ENCODE measurements at regions not wholly inside any gene's neighbourhood (a gene's known extent, or its start where the extent isn't known, plus 50 kb on each side); places are given as distances from the start of the nearest gene placed in this dataset.

DNA sequence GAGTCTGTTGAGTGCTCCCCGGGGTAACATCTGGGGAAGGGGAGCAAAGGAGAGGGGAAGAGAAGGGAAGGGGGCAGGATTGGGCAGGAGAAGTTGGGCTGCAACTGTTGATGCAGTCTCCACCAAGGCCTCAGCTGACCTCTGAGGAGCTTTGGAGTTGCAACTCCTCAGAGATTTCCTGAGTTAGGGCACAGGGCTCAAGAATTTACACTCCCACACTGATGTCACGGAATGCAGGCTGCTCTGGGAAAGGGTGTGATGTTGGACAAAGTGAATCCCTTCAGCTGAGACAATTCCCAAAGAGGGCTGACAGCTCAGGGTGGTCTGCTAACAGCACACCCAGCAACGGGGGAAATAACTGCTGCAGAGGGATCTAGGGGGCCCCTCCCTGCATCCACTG, 295.6 kb downstream of the PCNX1 start (continued):
- TF ChIP-seq, protein P1, sequence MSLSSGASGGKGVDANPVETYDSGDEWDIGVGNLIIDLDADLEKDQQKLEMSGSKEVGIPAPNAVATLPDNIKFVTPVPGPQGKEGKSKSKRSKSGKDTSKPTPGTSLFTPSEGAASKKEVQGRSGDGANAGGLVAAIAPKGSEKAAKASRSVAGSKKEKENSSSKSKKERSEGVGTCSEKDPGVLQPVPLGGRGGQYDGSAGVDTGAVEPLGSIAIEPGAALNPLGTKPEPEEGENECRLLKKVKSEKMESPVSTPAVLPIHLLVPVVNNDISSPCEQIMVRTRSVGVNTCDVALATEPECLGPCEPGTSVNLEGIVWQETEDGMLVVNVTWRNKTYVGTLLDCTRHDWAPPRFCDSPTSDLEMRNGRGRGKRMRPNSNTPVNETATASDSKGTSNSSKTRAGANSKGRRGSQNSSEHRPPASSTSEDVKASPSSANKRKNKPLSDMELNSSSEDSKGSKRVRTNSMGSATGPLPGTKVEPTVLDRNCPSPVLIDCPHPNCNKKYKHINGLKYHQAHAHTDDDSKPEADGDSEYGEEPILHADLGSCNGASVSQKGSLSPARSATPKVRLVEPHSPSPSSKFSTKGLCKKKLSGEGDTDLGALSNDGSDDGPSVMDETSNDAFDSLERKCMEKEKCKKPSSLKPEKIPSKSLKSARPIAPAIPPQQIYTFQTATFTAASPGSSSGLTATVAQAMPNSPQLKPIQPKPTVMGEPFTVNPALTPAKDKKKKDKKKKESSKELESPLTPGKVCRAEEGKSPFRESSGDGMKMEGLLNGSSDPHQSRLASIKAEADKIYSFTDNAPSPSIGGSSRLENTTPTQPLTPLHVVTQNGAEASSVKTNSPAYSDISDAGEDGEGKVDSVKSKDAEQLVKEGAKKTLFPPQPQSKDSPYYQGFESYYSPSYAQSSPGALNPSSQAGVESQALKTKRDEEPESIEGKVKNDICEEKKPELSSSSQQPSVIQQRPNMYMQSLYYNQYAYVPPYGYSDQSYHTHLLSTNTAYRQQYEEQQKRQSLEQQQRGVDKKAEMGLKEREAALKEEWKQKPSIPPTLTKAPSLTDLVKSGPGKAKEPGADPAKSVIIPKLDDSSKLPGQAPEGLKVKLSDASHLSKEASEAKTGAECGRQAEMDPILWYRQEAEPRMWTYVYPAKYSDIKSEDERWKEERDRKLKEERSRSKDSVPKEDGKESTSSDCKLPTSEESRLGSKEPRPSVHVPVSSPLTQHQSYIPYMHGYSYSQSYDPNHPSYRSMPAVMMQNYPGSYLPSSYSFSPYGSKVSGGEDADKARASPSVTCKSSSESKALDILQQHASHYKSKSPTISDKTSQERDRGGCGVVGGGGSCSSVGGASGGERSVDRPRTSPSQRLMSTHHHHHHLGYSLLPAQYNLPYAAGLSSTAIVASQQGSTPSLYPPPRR (CRISPR knock-in tag; IDR thresholded peaks at IDR 0.05; ENCODE audit: borderline replicate concordance), result no peak
- TF ChIP-seq ARNT (IDR thresholded peaks at IDR 0.05) (no peak), KLF13 (tag; IDR thresholded peaks at IDR 0.05; ENCODE audit: borderline replicate concordance, low read depth) (no peak), JUN (IDR thresholded peaks at IDR 0.05; ENCODE audit: borderline replicate concordance, low read depth, low read length) (no peak), JUN (CRISPR knock-in tag; IDR thresholded peaks at IDR 0.05; ENCODE audit: borderline replicate concordance) (no peak), ZNF23 (CRISPR knock-in tag; IDR thresholded peaks at IDR 0.05) (no peak), LCOR (CRISPR knock-in tag; IDR thresholded peaks at IDR 0.05) (no peak), PHF21A (IDR thresholded peaks at IDR 0.05; ENCODE audit: borderline replicate concordance, low read depth) (no peak), CBX3 (IDR thresholded peaks at IDR 0.05; ENCODE audit: borderline replicate concordance in 1 of 2, low read length in 2 of 2) (no peak), HNRNPLL (IDR thresholded peaks at IDR 0.05; ENCODE audit: low read depth, low read length, poor library complexity, severe bottlenecking) (no peak), ZFP36 (IDR thresholded peaks at IDR 0.05; ENCODE audit: low read depth, low read length, partially characterized antibody) (no peak)

Data from K562 (cell line).